Endothelial cell of umbilical vein (primary cell): ENCODE measurements at regions not wholly inside any gene's neighbourhood (a gene's known extent, or its start where the extent isn't known, plus 50 kb on each side); places are given as distances from the start of the nearest gene placed in this dataset.

Experiments
- BruUV-seq: library from RNA; stranded (reverse); fragments of 400-500 nt; replicated peaks from 2 replicates; lab custom pipeline; 2021; lab: Mats Ljungman, UMichigan
- CTCF ChIA-PET: fragments of 300-600, 350-600 bp; sonication (Branson Sonifier 250); formaldehyde crosslinking; loops from one replicate; lab custom pipeline; 2021; ENCODE audit warnings: antibody characterized with exemption, inconsistent platforms; lab: Charles Lee
- POLR2A ChIA-PET: fragments of 300-600, 350-600 bp; sonication (Branson Sonifier 250); formaldehyde crosslinking; loops from one replicate; lab custom pipeline; 2021; ENCODE audit warnings: antibody characterized with exemption, inconsistent platforms; lab: Charles Lee
- DNase-seq: peaks from one replicate; pipeline ENCODE4 v3.0.0-alpha.2; 2011; ENCODE audit warnings: low read depth, low spot score
- FAIRE-seq: peaks from 2 replicates; lab custom pipeline; 2011; peaks lifted over from hg19 to GRCh38; lab: Jason Lieb, UNC
- H2AFZ ChIP-seq: 2 replicates; pipeline ENCODE4 v1.6.0; 2012; ENCODE audit warnings: low read depth, low read length, control low read depth, inconsistent platforms
- H3K27ac ChIP-seq: 2 replicates; pipeline ENCODE4 v1.5.1; 2011; ENCODE audit warnings: low read depth, mild to moderate bottlenecking, control low read depth, low read length, moderate library complexity; ENCODE audit not compliant: insufficient read depth
- H3K27me3 ChIP-seq, 2 experiments: 2 replicates each; pipeline versions ENCODE4 v1.6.0 to v1.6.1; 2011; ENCODE audit warnings: low read length in 2 of 2, mixed read lengths in 1 of 2; ENCODE audit not compliant: control insufficient read depth in 2 of 2, insufficient read depth in 2 of 2
- H3K36me3 ChIP-seq, 2 experiments: 2 replicates in 1 of 2; 3 replicates in 1 of 2; pipeline ENCODE4 v1.5.1; 2011; ENCODE audit warnings: low read length in 2 of 2, mild to moderate bottlenecking in 1 of 2, moderate library complexity in 1 of 2; ENCODE audit not compliant: control insufficient read depth in 2 of 2, insufficient read depth in 2 of 2; ENCODE audit errors: extremely low read depth in 1 of 2
- H3K4me1 ChIP-seq: 3 replicates; pipeline ENCODE4 v1.5.1; 2011; ENCODE audit warnings: mild to moderate bottlenecking, low read length; ENCODE audit not compliant: control insufficient read depth, insufficient read depth; ENCODE audit errors: extremely low read depth
- H3K4me2 ChIP-seq: 2 replicates; pipeline ENCODE4 v1.6.1; 2011; ENCODE audit warnings: low read length, control low read depth, mixed read lengths; ENCODE audit not compliant: insufficient read depth
- H3K4me3 ChIP-seq, 3 experiments: fragments of 200-600 bp in 1 of 3; sonication (generic), shearing (Covaris generic) in 1 of 3; replicated peaks in 1 of 3; 2 replicates each; pipeline ENCODE4 v1.5.1; 2011 to 2016; ENCODE audit warnings: control low read depth in 3 of 3, low read length in 3 of 3, mild to moderate bottlenecking in 2 of 3, inconsistent platforms in 1 of 3, low read depth in 1 of 3, moderate library complexity in 1 of 3; ENCODE audit not compliant: insufficient read depth in 1 of 3
- H3K79me2 ChIP-seq: 2 replicates; pipeline ENCODE4 v1.6.0; 2012; ENCODE audit warnings: low read length, inconsistent platforms; ENCODE audit not compliant: control insufficient read depth, insufficient read depth
- H3K9ac ChIP-seq: replicated peaks from 2 replicates; pipeline ENCODE3; 2011; ENCODE audit warnings: low read length, control low read depth; ENCODE audit not compliant: insufficient read depth; ENCODE audit errors: extremely low read depth
- H3K9me1 ChIP-seq: replicated peaks from 3 replicates; pipeline ENCODE4 v1.6.0; 2011; ENCODE audit warnings: mild to moderate bottlenecking, low read length; ENCODE audit not compliant: control insufficient read depth, insufficient read depth; ENCODE audit errors: extremely low read depth
- H3K9me3 ChIP-seq: replicated peaks from 2 replicates; pipeline ENCODE4 v1.5.1; 2012; ENCODE audit warnings: low read length, inconsistent platforms; ENCODE audit not compliant: control insufficient read depth, insufficient read depth
- H4K20me1 ChIP-seq: replicated peaks from 2 replicates; pipeline ENCODE3; 2011; ENCODE audit warnings: mild to moderate bottlenecking, low read length; ENCODE audit not compliant: control insufficient read depth, insufficient read depth; ENCODE audit errors: extremely low read depth
- EZH2 ChIP-seq: IDR thresholded peaks from 2 replicates; pipeline ENCODE4 v1.6.1; 2012; ENCODE audit warnings: borderline replicate concordance, low read depth, mild to moderate bottlenecking, moderate library complexity, low read length, inconsistent platforms; ENCODE audit not compliant: severe bottlenecking
- FOS ChIP-seq: IDR thresholded peaks from 2 replicates; pipeline ENCODE4 v1.6.1; 2011; ENCODE audit warnings: mild to moderate bottlenecking, low read length, moderate library complexity, borderline replicate concordance; ENCODE audit not compliant: insufficient read depth
- GATA2 ChIP-seq: IDR thresholded peaks from 2 replicates; pipeline ENCODE4 v1.7.0; 2011; ENCODE audit warnings: low read depth, mild to moderate bottlenecking, moderate library complexity, mixed read lengths, low read length; ENCODE audit not compliant: insufficient read length, insufficient read depth
- JUN ChIP-seq: IDR thresholded peaks from 2 replicates; pipeline ENCODE4 v1.6.1; 2011; ENCODE audit warnings: borderline replicate concordance, low read depth; ENCODE audit not compliant: insufficient read length, insufficient read depth
- MYC ChIP-seq: IDR thresholded peaks from one replicate; pipeline ENCODE4 v1.6.1; 2011; ENCODE audit warnings: mild to moderate bottlenecking, low read depth, low read length
- POLR2A ChIP-seq: IDR thresholded peaks from 2 replicates; pipeline ENCODE4 v1.6.1; 2012; ENCODE audit warnings: low read depth, mild to moderate bottlenecking, control low read depth, low read length
- POLR2AphosphoS5 ChIP-seq: IDR thresholded peaks from 2 replicates; pipeline ENCODE4 v1.6.1; 2012; ENCODE audit warnings: low read depth, mild to moderate bottlenecking, control low read depth, low read length, moderate library complexity; ENCODE audit not compliant: insufficient read depth
- dilution Hi-C: fragments of 300-500 bp; cut with MboI; formaldehyde crosslinking; loops from one replicate; pipeline ENCODE4 v1.15.0; 2019; ENCODE audit warnings: low sequenced_read_pairs; ENCODE audit not compliant: extremely low pct_ligation_motif_present
- intact Hi-C: fragments of 100-400 bp; cut with micrococcal nuclease; formaldehyde crosslinking; loops from one replicate; pipeline ENCODE4 v1.10.0; 2022
- TF ChIP-seq, protein P1 (sequence below): IDR thresholded peaks from 2 replicates; pipeline ENCODE4 v1.6.1; 2011; ENCODE audit not compliant: insufficient read depth, insufficient read length
- TF ChIP-seq, protein P2 (sequence below), 2 donors: IDR thresholded peaks; 1 replicate in 1 of 2; 2 replicates in 1 of 2; pipeline ENCODE4 v1.5.1; 2011; ENCODE audit warnings: low read length in 2 of 2, mild to moderate bottlenecking in 2 of 2, moderate library complexity in 2 of 2, control low read depth in 1 of 2, inconsistent platforms in 1 of 2, low read depth in 1 of 2; ENCODE audit not compliant: insufficient read depth in 1 of 2; ENCODE audit errors: extremely low read depth in 1 of 2

DNA sequence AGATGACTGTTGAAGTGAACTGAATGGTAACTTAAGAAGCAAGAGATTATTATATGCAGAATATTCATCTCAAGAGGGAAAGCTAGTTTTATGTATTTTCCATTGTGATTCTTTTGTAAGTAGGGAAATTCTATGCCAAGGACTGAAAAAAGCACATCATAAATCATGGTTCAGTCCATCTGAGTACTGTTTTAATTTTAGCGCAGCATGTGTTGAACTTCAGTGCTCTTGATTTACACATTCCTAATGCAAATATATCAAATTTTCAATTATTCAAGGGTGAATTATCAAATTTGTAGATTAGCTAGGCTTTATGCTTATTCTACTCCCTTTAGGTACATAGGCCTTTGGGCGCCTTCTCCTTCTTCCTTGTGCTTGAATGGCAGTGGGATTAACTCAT lies 50.3 kb upstream of the TCF12 start:
- TF ChIP-seq POLR2A (no peak), GATA2 (no peak), JUN (no peak), POLR2AphosphoS5 (no peak), EZH2 (no peak), FOS (no peak), MYC (no peak)
- TF ChIP-seq, protein P1, sequence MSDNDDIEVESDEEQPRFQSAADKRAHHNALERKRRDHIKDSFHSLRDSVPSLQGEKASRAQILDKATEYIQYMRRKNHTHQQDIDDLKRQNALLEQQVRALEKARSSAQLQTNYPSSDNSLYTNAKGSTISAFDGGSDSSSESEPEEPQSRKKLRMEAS: no peak
- TF ChIP-seq, protein P2, sequence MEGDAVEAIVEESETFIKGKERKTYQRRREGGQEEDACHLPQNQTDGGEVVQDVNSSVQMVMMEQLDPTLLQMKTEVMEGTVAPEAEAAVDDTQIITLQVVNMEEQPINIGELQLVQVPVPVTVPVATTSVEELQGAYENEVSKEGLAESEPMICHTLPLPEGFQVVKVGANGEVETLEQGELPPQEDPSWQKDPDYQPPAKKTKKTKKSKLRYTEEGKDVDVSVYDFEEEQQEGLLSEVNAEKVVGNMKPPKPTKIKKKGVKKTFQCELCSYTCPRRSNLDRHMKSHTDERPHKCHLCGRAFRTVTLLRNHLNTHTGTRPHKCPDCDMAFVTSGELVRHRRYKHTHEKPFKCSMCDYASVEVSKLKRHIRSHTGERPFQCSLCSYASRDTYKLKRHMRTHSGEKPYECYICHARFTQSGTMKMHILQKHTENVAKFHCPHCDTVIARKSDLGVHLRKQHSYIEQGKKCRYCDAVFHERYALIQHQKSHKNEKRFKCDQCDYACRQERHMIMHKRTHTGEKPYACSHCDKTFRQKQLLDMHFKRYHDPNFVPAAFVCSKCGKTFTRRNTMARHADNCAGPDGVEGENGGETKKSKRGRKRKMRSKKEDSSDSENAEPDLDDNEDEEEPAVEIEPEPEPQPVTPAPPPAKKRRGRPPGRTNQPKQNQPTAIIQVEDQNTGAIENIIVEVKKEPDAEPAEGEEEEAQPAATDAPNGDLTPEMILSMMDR (IDR thresholded peaks at IDR 0.05; ENCODE audit: extremely low read depth in 1 of 2, insufficient read depth in 1 of 2, low read depth in 1 of 2, low read length in 2 of 2): no peak
- no peak overlapping the region for H3K4me3 ChIP-seq
- intact Hi-C loops (loop anchor here (2.0 kb wide), 1 partner anchor 135 kb away; the partner anchor contains the start of gene ZNF280D), dilution Hi-C loops (no loop called here)
- no peaks in the 10 kb centered on the region for H3K9me1 ChIP-seq
- ChIA-PET POLR2A (no interaction called here), CTCF (interaction anchor here (1.5 to 5.1 kb wide), 3 partner anchors 46 to 377 kb away, joined by 7 to 89 read pairs (median 29); no protein-coding TSS in a partner anchor)
- no peak for FAIRE-seq
- DNase-seq: no peak
- H3K27ac ChIP-seq: no peak overlapping the region
- H3K4me2 ChIP-seq: no peak overlapping the region
- H2AFZ ChIP-seq: no peak overlapping the region
- BruUV-seq: no TSS peak
- no peaks in the 10 kb centered on the region for H4K20me1 ChIP-seq
- H3K79me2 ChIP-seq: no peaks in the 10 kb centered on the region
- H3K4me1 ChIP-seq: peaks cover 16% of the 10 kb centered on the region
- H3K9ac ChIP-seq: no peak overlapping the region
- H3K27me3 ChIP-seq: no peaks in the 10 kb centered on the region
- H3K9me3 ChIP-seq: no peaks in the 10 kb centered on the region
- no peaks in the 10 kb centered on the region for H3K36me3 ChIP-seq
